OCI-LY7 (cell line): ENCODE measurements at regions not wholly inside any gene's neighbourhood (a gene's known extent, or its start where the extent isn't known, plus 50 kb on each side); places are given as distances from the start of the nearest gene placed in this dataset.
"Not testable (repeated sequence)": the region's sequence is repeated elsewhere in the genome, so short reads cannot be mapped to it uniquely, and the experiment has no call there.

Source experiments
- BruUV-seq: library from RNA; stranded (reverse); fragments of 400-500 nt; replicated peaks from 2 replicates; lab custom pipeline; 2021; lab: Mats Ljungman, UMichigan
- CTCF ChIA-PET: fragments of 300-600 bp; sonication (Branson Sonifier 250); formaldehyde crosslinking; loops from one replicate; lab custom pipeline; 2022; ENCODE audit warnings: antibody characterized with exemption; ENCODE audit not compliant: unreplicated experiment; lab: Charles Lee
- POLR2A ChIA-PET: fragments of 300-600 bp; sonication (Branson Sonifier 250); formaldehyde crosslinking; loops from one replicate; lab custom pipeline; 2022; ENCODE audit warnings: antibody characterized with exemption; lab: Charles Lee
- DNase-seq: peaks from one replicate; pipeline ENCODE4 v3.0.0-alpha.2; 2015; ENCODE audit warnings: low spot score
- H2AFZ ChIP-seq: fragments of 200-600 bp; sonication (generic), shearing (Covaris generic); 2 replicates; pipeline ENCODE4 v1.6.1; 2014; ENCODE audit warnings: mild to moderate bottlenecking, antibody characterized with exemption, low read length, moderate library complexity
- H3K27ac ChIP-seq: fragments of 200-600 bp; sonication (generic); 2 replicates; pipeline ENCODE4 v1.5.1; 2014; ENCODE audit warnings: mixed run types, low read depth, mild to moderate bottlenecking, moderate library complexity, low read length, inconsistent platforms; ENCODE audit not compliant: poor library complexity, severe bottlenecking
- H3K36me3 ChIP-seq: fragments of 200-600 bp; sonication (generic); 2 replicates; pipeline ENCODE4 v1.6.1; 2014; ENCODE audit warnings: mild to moderate bottlenecking, antibody characterized with exemption, low read length, moderate library complexity, mixed read lengths; ENCODE audit not compliant: insufficient read depth
- H3K4me1 ChIP-seq: fragments of 200-600 bp; sonication (generic); 2 replicates; pipeline ENCODE4 v1.5.1; 2014; ENCODE audit warnings: mild to moderate bottlenecking, low read length; ENCODE audit not compliant: insufficient read depth, poor library complexity, severe bottlenecking
- H3K4me2 ChIP-seq: fragments of 200-600 bp; sonication (generic); 2 replicates; pipeline ENCODE4 v1.6.1; 2014; ENCODE audit warnings: mild to moderate bottlenecking, low read length
- H3K4me3 ChIP-seq: fragments of 200-600 bp; sonication (generic); 2 replicates; pipeline ENCODE4 v1.5.1; 2014; ENCODE audit warnings: mild to moderate bottlenecking, low read depth, low read length; ENCODE audit not compliant: poor library complexity, severe bottlenecking
- H3K79me2 ChIP-seq: fragments of 200-600 bp; sonication (generic); 2 replicates; pipeline ENCODE4 v1.6.1; 2016; ENCODE audit warnings: low read depth, mild to moderate bottlenecking, low read length, moderate library complexity, mixed read lengths; ENCODE audit not compliant: insufficient read depth
- H3K9me2 ChIP-seq: fragments of 200-600 bp; sonication (generic); 2 replicates; pipeline ENCODE4 v1.6.1; 2016; ENCODE audit warnings: mild to moderate bottlenecking, low read length, mixed read lengths; ENCODE audit not compliant: insufficient read depth
- H3K9me3 ChIP-seq: fragments of 200-600 bp; sonication (generic); 2 replicates; pipeline ENCODE4 v1.6.1; 2014; ENCODE audit warnings: mild to moderate bottlenecking, mixed run types, low read length, mixed read lengths
- H4K20me1 ChIP-seq: fragments of 200-600 bp; sonication (generic); 2 replicates; pipeline ENCODE4 v1.6.1; 2014; ENCODE audit warnings: mild to moderate bottlenecking, antibody characterized with exemption, low read length, moderate library complexity, mixed read lengths; ENCODE audit not compliant: insufficient read depth
- EZH2phosphoT487 ChIP-seq: fragments of 200-600 bp; sonication (generic); IDR thresholded peaks from 2 replicates; pipeline ENCODE4 v1.6.1; 2018; ENCODE audit warnings: low read depth, borderline replicate concordance, mild to moderate bottlenecking, mixed run types, antibody characterized with exemption, low read length, moderate library complexity, mixed read lengths
- intact Hi-C: fragments of 100-400 bp; cut with micrococcal nuclease; formaldehyde crosslinking; loops from one replicate; pipeline ENCODE4 v1.10.0; 2022; ENCODE audit not compliant: unreplicated experiment
- TF ChIP-seq, protein P1 (sequence below): fragments of 200-600 bp; sonication (generic); conservative IDR thresholded peaks from 2 replicates; pipeline ENCODE4 v1.5.1; 2014; ENCODE audit warnings: mild to moderate bottlenecking, antibody characterized with exemption, low read length, moderate library complexity, mixed read lengths

DNA sequence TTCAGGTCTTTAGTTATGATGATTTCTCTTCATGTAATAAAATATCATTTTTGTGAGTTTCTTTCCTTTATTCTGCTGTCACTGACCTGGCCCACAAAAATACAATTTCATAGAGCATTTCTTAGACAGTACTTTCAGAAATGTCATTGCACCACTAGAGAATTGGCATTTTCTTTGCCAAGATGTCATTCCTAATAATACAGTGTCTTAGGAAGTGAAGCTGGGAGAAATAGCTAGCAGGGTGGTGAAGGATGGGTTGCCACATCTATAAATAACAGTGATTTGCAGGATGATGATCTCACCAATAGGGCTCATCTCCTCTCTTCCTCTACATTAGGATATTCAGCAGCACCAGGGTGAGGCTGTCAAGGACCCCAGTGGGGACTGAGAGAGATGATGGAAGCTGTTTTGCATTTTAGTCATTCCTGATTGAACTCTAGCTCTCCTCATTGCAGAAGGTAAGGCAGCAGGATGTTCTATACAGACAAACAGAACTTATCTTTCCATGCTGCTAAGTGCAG lies 452.1 kb downstream of the NXPH1 start:
- ChIA-PET POLR2A (no interaction called here), CTCF (no interaction called here)
- intact Hi-C loops: no loop called here
- Histone ChIP-seq H3K79me2 (no peaks in the 10 kb centered on the region), H3K9me3 (no peaks in the 10 kb centered on the region), H2AFZ (no peak overlapping the region), H3K27ac (no peak overlapping the region), H3K4me2 (no peak overlapping the region), H3K4me1 (no peaks in the 10 kb centered on the region), H4K20me1 (no peaks in the 10 kb centered on the region), H3K36me3 (no peaks in the 10 kb centered on the region), H3K4me3 (no peak overlapping the region), H3K9me2 (no peaks in the 10 kb centered on the region)
- DNase-seq: no peak
- no peak for TF ChIP-seq EZH2phosphoT487
- TF ChIP-seq, protein P1, sequence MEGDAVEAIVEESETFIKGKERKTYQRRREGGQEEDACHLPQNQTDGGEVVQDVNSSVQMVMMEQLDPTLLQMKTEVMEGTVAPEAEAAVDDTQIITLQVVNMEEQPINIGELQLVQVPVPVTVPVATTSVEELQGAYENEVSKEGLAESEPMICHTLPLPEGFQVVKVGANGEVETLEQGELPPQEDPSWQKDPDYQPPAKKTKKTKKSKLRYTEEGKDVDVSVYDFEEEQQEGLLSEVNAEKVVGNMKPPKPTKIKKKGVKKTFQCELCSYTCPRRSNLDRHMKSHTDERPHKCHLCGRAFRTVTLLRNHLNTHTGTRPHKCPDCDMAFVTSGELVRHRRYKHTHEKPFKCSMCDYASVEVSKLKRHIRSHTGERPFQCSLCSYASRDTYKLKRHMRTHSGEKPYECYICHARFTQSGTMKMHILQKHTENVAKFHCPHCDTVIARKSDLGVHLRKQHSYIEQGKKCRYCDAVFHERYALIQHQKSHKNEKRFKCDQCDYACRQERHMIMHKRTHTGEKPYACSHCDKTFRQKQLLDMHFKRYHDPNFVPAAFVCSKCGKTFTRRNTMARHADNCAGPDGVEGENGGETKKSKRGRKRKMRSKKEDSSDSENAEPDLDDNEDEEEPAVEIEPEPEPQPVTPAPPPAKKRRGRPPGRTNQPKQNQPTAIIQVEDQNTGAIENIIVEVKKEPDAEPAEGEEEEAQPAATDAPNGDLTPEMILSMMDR: no peak
- no TSS peak for BruUV-seq

DNA sequence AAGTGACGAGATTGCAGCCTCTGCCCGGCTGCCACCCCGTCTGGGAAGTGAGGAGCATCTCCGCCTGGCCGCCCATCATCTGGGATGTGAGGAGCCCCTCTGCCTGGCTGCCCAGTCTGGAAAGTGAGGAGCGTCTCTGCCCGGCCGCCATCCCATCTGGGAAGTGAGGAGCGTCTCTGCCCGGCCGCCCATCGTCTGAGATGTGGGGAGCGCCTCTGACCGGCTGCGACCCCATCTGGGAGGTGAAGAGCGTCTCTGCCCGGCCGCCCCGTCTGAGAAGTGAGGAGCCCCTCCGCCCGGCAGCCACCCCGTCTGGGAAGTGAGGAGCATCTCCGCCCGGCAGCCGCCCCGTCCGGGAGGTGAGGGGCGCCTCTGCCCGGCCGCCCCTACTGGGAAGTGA lies 456.9 kb downstream of the NXPH1 start:
- H3K27ac ChIP-seq, BruUV-seq, H3K4me2 ChIP-seq, H2AFZ ChIP-seq, DNase-seq, H3K4me3 ChIP-seq, intact Hi-C loops, POLR2A ChIA-PET, H3K79me2 ChIP-seq, H3K4me1 ChIP-seq, CTCF ChIA-PET, H4K20me1 ChIP-seq, H3K9me2 ChIP-seq, H3K36me3 ChIP-seq, H3K9me3 ChIP-seq: not testable (repeated sequence)

DNA sequence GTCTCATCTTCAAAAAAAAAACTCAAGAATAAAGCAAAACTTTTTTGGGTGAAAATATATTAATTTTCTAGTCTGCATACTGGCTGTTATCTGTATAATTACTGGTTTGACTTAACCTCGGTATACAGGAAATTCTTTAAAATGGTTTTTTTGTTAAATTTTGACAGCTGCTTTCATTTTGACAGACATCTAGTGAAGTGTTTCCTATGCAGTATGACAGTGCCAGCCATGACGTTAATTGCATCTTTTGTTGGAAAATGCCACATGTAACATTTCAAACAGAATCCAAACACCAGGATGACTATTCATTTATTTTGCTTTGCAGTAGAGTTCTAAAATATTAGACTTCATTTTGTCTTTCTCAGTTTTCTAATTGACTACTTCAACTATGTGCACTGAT lies 460.4 kb downstream of the NXPH1 start:
- POLR2A ChIA-PET: no interaction called here
- Histone ChIP-seq H3K79me2 (no peaks in the 10 kb centered on the region), H3K4me3 (no peak overlapping the region), H3K4me2 (no peak overlapping the region), H3K27ac (no peak overlapping the region), H4K20me1 (no peaks in the 10 kb centered on the region), H3K36me3 (no peaks in the 10 kb centered on the region), H3K9me2 (no peaks in the 10 kb centered on the region), H3K4me1 (no peaks in the 10 kb centered on the region), H2AFZ (no peak overlapping the region), H3K9me3 (no peaks in the 10 kb centered on the region)
- no peak for DNase-seq
- no TSS peak for BruUV-seq
- intact Hi-C loops: no loop called here
- no peak for TF ChIP-seq EZH2phosphoT487
- TF ChIP-seq, protein P1: no peak
- CTCF ChIA-PET: no interaction called here
